ENCODE measurements at regions not wholly inside any gene's neighbourhood (a gene's known extent, or its start where the extent isn't known, plus 50 kb on each side); places are given as distances from the start of the nearest gene placed in this dataset.

DNA sequence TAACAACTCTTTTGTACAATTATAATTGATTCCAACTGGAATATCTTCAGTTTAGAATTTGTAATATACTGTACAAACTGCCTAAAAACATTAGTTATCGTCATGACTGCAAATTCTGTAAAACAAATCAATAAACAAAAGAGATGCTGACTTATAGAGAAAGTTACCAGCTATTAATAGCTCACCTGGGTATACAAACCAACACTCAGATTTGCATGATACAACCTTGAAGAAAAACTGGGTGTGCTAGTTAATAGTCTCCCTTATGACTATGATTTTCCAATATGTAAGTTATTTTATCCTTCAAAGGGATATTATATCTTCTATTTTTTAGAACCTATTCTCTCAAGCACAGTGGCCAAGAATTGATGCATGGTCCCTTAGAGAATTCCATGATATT, 698.5 kb downstream of the FRK start:
- ATAC-seq: no peak
- Histone ChIP-seq H3K4me3 (replicated peaks in 1 of 2; ENCODE audit: low read depth in 1 of 2, low read length in 2 of 2) (no peak overlapping the region), H3K9ac (ENCODE audit: low read length) (no peak overlapping the region), H3K4me2 (ENCODE audit: low read length) (no peak overlapping the region), H3K36me3 (ENCODE audit: control insufficient read depth in 1 of 2, insufficient read depth in 2 of 2, low read length in 2 of 2) (no peaks in the 10 kb centered on the region), H4K20me1 (ENCODE audit: insufficient read depth) (no peaks in the 10 kb centered on the region), H3K4me1 (ENCODE audit: control insufficient read depth in 1 of 2, insufficient read depth in 2 of 2, low read length in 2 of 2) (no peaks in the 10 kb centered on the region), H3K27me3 (ENCODE audit: insufficient read depth, low read length) (no peaks in the 10 kb centered on the region), H2AFZ (ENCODE audit: low read depth, low read length, poor library complexity, severe bottlenecking) (no peak overlapping the region), H3K27ac (ENCODE audit: low read depth, low read length) (no peak overlapping the region), H3K9me3 (ENCODE audit: control insufficient read depth in 1 of 2, insufficient read depth in 1 of 2, low read depth in 1 of 2, low read length in 2 of 2) (peaks cover 0 to 4% of the 10 kb centered on the region in 2 experiments; a peak in 1 of 4 replicates), H3K9me2 (ENCODE audit: insufficient read depth) (no peaks in the 10 kb centered on the region), H3K79me2 (ENCODE audit: insufficient read depth, low read length) (no peaks in the 10 kb centered on the region)
- no peak for DNase-seq (ENCODE audit: low read depth, low spot score)
- intact Hi-C loops (cut with micrococcal nuclease): no loop called here
- TF ChIP-seq EZH2 (IDR thresholded peaks at IDR 0.05) (no peak), RAD21 (IDR thresholded peaks at IDR 0.05; ENCODE audit: low read depth) (no peak), CEBPB (IDR thresholded peaks at IDR 0.05; ENCODE audit: low read depth) (no peak)
- no TSS peak for BruUV-seq (replicated peaks)
- ChIA-PET CTCF (no interaction called here), POLR2A (no interaction called here), RAD21 (ENCODE audit: low non-redundant PET in 1 of 2, low total read pairs in 2 of 2, uncharacterized antibody in 2 of 2, unreplicated experiment in 2 of 2) (no interaction called here)

DNA sequence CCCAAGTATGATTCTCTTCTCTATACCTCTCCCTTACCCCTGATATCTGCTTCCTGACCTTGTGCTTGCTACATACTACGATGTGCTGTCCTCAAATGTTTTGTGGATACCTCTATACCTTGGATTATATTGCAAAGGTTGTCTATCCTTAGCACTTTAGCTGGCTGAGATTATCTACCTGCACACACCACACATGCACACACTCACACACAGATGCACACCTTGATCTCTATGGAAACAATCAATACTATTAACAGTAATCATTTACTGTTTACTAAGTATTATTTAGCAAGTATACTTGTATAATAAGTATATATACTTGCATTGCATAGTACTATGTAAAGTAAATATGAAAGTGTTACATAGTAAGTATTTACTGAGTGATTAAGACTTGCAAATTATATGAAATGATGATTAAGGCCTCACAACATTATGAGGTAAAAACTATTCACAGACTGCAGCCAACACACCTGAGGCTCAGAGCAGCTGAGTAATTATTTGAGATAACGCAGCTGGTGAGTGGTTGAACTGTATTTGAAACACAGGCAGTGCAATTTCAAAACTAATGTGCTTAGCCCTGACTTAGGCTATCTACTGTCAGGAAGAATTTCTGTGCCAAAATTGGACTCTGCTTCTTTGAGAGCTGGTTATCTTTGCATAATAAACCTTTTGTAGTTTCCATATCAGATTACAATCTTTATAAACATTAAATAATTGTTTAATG, 699.9 kb downstream of the FRK start:
- Histone ChIP-seq H3K27me3 (ENCODE audit: insufficient read depth, low read length) (no peaks in the 10 kb centered on the region), H3K9ac (ENCODE audit: low read length) (no peak overlapping the region), H3K4me2 (ENCODE audit: low read length) (no peak overlapping the region), H3K36me3 (ENCODE audit: control insufficient read depth in 1 of 2, insufficient read depth in 2 of 2, low read length in 2 of 2) (no peaks in the 10 kb centered on the region), H3K27ac (ENCODE audit: low read depth, low read length) (no peak overlapping the region), H2AFZ (ENCODE audit: low read depth, low read length, poor library complexity, severe bottlenecking) (no peak overlapping the region), H4K20me1 (ENCODE audit: insufficient read depth) (no peaks in the 10 kb centered on the region), H3K79me2 (ENCODE audit: insufficient read depth, low read length) (no peaks in the 10 kb centered on the region), H3K9me3 (ENCODE audit: control insufficient read depth in 1 of 2, insufficient read depth in 1 of 2, low read depth in 1 of 2, low read length in 2 of 2) (peaks cover 0 to 4% of the 10 kb centered on the region in 2 experiments; a peak in 1 of 4 replicates), H3K4me1 (ENCODE audit: control insufficient read depth in 1 of 2, insufficient read depth in 2 of 2, low read length in 2 of 2) (no peaks in the 10 kb centered on the region), H3K4me3 (replicated peaks in 1 of 2; ENCODE audit: low read depth in 1 of 2, low read length in 2 of 2) (no peak overlapping the region), H3K9me2 (ENCODE audit: insufficient read depth) (no peaks in the 10 kb centered on the region)
- ATAC-seq: no peak
- ChIA-PET RAD21 (ENCODE audit: low non-redundant PET in 1 of 2, low total read pairs in 2 of 2, uncharacterized antibody in 2 of 2, unreplicated experiment in 2 of 2) (no interaction called here), CTCF (no interaction called here), POLR2A (no interaction called here)
- intact Hi-C loops (cut with micrococcal nuclease): no loop called here
- no TSS peak for BruUV-seq (replicated peaks)
- DNase-seq (ENCODE audit: low read depth, low spot score): no peak
- TF ChIP-seq EGR1 (IDR thresholded peaks at IDR 0.05; ENCODE audit: low read depth) (no peak), POLR2A (IDR thresholded peaks at IDR 0.05; ENCODE audit: borderline replicate concordance, extremely low read depth, insufficient read depth, insufficient read length) (no peak), SRF (IDR thresholded peaks at IDR 0.05; ENCODE audit: low read depth) (no peak), JUND (IDR thresholded peaks at IDR 0.05) (no peak), EZH2 (IDR thresholded peaks at IDR 0.05) (no peak), FOSL1 (IDR thresholded peaks at IDR 0.05; ENCODE audit: low read depth) (no peak), EZH2phosphoT487 (IDR thresholded peaks at IDR 0.05; ENCODE audit: borderline replicate concordance) (no peak), SIN3A (IDR thresholded peaks at IDR 0.05; ENCODE audit: low read depth) (no peak), ZFX (IDR thresholded peaks at IDR 0.05) (no peak), YY1 (IDR thresholded peaks at IDR 0.05; ENCODE audit: extremely low read depth, insufficient replicate concordance, low read depth, low read length) (no peak), POLR2AphosphoS5 (IDR thresholded peaks at IDR 0.05; ENCODE audit: low read depth, low read length) (no peak), CEBPB (IDR thresholded peaks at IDR 0.05; ENCODE audit: low read depth) (no peak), ELF1 (IDR thresholded peaks at IDR 0.05; ENCODE audit: borderline replicate concordance, low read depth) (no peak), ZNF274 (IDR thresholded peaks at IDR 0.05; ENCODE audit: low read depth, low read length) (no peak), TCF7L2 (IDR thresholded peaks at IDR 0.05; ENCODE audit: borderline replicate concordance, extremely low read depth, insufficient read depth, insufficient read length) (no peak)
- TF ChIP-seq, protein P1, sequence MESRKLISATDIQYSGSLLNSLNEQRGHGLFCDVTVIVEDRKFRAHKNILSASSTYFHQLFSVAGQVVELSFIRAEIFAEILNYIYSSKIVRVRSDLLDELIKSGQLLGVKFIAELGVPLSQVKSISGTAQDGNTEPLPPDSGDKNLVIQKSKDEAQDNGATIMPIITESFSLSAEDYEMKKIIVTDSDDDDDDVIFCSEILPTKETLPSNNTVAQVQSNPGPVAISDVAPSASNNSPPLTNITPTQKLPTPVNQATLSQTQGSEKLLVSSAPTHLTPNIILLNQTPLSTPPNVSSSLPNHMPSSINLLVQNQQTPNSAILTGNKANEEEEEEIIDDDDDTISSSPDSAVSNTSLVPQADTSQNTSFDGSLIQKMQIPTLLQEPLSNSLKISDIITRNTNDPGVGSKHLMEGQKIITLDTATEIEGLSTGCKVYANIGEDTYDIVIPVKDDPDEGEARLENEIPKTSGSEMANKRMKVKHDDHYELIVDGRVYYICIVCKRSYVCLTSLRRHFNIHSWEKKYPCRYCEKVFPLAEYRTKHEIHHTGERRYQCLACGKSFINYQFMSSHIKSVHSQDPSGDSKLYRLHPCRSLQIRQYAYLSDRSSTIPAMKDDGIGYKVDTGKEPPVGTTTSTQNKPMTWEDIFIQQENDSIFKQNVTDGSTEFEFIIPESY (IDR thresholded peaks at IDR 0.05; ENCODE audit: extremely low read depth, insufficient replicate concordance, low read length): no peak
- TF ChIP-seq, protein P2, sequence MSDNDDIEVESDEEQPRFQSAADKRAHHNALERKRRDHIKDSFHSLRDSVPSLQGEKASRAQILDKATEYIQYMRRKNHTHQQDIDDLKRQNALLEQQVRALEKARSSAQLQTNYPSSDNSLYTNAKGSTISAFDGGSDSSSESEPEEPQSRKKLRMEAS (IDR thresholded peaks at IDR 0.05): no peak
- TF ChIP-seq, protein P3, sequence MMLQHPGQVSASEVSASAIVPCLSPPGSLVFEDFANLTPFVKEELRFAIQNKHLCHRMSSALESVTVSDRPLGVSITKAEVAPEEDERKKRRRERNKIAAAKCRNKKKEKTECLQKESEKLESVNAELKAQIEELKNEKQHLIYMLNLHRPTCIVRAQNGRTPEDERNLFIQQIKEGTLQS (IDR thresholded peaks at IDR 0.05): no peak
